GM12878 (cell line): ENCODE measurements at regions not wholly inside any gene's neighbourhood (a gene's known extent, or its start where the extent isn't known, plus 50 kb on each side); places are given as distances from the start of the nearest gene placed in this dataset.

ENCODE experiments used
- ATAC-seq: fragments of 200-7000 bp; cut with Tn5 transposase; 3 replicates; pipeline ENCODE4 v1.9.1; 2020; ENCODE audit warnings: mild to moderate bottlenecking, moderate library complexity
- BruUV-seq: library from RNA; stranded (reverse); fragments of 400-500 nt; replicated peaks from 2 replicates; lab custom pipeline; 2021; lab: Mats Ljungman, UMichigan
- CTCF ChIA-PET: fragments of 300-600 bp; sonication (Branson Sonifier 250); formaldehyde crosslinking; extraction: SDS; loops from one replicate; lab custom pipeline; 2021; ENCODE audit warnings: inconsistent platforms; lab: Yijun Ruan, JAX
- POLR2A ChIA-PET: fragments of 350-600 bp; formaldehyde crosslinking; extraction: SDS; loops from one replicate; lab custom pipeline; 2021; ENCODE audit warnings: inconsistent platforms; lab: Charles Lee
- RAD21 ChIA-PET: fragments of 300-600 bp; sonication (Branson Sonifier 250); formaldehyde crosslinking; loops from one replicate; lab custom pipeline; 2023; ENCODE audit warnings: antibody characterized with exemption; ENCODE audit not compliant: unreplicated experiment; lab: Charles Lee
- SMC1A ChIA-PET: fragments of 300-600 bp; sonication (Branson Sonifier 250); formaldehyde crosslinking; loops from one replicate; lab custom pipeline; 2023; ENCODE audit not compliant: unreplicated experiment, uncharacterized antibody; lab: Charles Lee
- DNase-seq: peaks from one replicate; pipeline ENCODE4 v3.0.0-alpha.2; 2011; ENCODE audit warnings: low read depth, low spot score
- FAIRE-seq: peaks from 3 replicates; lab custom pipeline; 2011; peaks lifted over from hg19 to GRCh38; lab: Jason Lieb, UNC
- H2AFZ ChIP-seq: 2 replicates; pipeline ENCODE4 v1.6.0; 2011; ENCODE audit warnings: low read depth, low read length, control low read depth; ENCODE audit not compliant: control insufficient read depth
- H3K27ac ChIP-seq: 2 replicates; pipeline ENCODE4 v1.5.1; 2011; ENCODE audit warnings: control low read depth; ENCODE audit not compliant: control insufficient read depth, insufficient read depth
- H3K27me3 ChIP-seq, 2 experiments: replicated peaks in 1 of 2; 2 replicates each; pipeline versions ENCODE4 v1.6.0 to v1.6.1; 2011; ENCODE audit warnings: low read length in 1 of 2; ENCODE audit not compliant: control insufficient read depth in 2 of 2, insufficient read depth in 2 of 2
- H3K36me3 ChIP-seq, 2 experiments: 2 replicates each; pipeline ENCODE4 v1.5.1; 2011; ENCODE audit warnings: low read length in 1 of 2; ENCODE audit not compliant: control insufficient read depth in 2 of 2, insufficient read depth in 2 of 2
- H3K4me1 ChIP-seq: 2 replicates; pipeline ENCODE4 v1.6.1; 2011; ENCODE audit warnings: mild to moderate bottlenecking, low read length, moderate library complexity, mixed read lengths; ENCODE audit not compliant: control insufficient read depth, insufficient read depth
- H3K4me2 ChIP-seq: 2 replicates; pipeline ENCODE4 v1.6.0; 2011; ENCODE audit warnings: control low read depth; ENCODE audit not compliant: control insufficient read depth, insufficient read depth
- H3K4me3 ChIP-seq: fragments of 200-600 bp; sonication (generic); 2 replicates; pipeline ENCODE4 v1.5.1; 2016
- H3K79me2 ChIP-seq: 2 replicates; pipeline ENCODE4 v1.6.0; 2011; ENCODE audit warnings: low read length; ENCODE audit not compliant: control insufficient read depth, insufficient read depth
- H3K9ac ChIP-seq: 2 replicates; pipeline ENCODE4 v1.8.0; 2011; ENCODE audit warnings: low read length, control low read depth, mixed read lengths; ENCODE audit not compliant: control insufficient read depth, insufficient read depth
- H3K9me3 ChIP-seq: replicated peaks from 3 replicates; pipeline ENCODE4 v1.5.1; 2011; ENCODE audit warnings: mild to moderate bottlenecking, low read length; ENCODE audit not compliant: control insufficient read depth, insufficient read depth
- H4K20me1 ChIP-seq: 2 replicates; pipeline ENCODE4 v1.6.0; 2011; ENCODE audit not compliant: control insufficient read depth, insufficient read depth
- ATF3 ChIP-seq: IDR thresholded peaks from 2 replicates; pipeline ENCODE4 v1.6.1; 2011; ENCODE audit warnings: low read depth, mild to moderate bottlenecking, low read length, moderate library complexity, borderline replicate concordance; ENCODE audit errors: extremely low read depth
- CHD1 ChIP-seq: IDR thresholded peaks from 2 replicates; pipeline ENCODE4 v1.6.1; 2012; ENCODE audit warnings: low read depth, low read length, improper control_type of control experiment
- CTCF ChIP-seq, 3 experiments: IDR thresholded peaks in 2 of 3; conservative IDR thresholded peaks in 1 of 3; 2 replicates each; pipeline ENCODE4 v1.5.1; 2011; ENCODE audit warnings: low read depth in 3 of 3, low read length in 3 of 3, mild to moderate bottlenecking in 3 of 3, control low read depth in 2 of 3, moderate library complexity in 2 of 3, inconsistent platforms in 1 of 3, mixed read lengths in 1 of 3; ENCODE audit not compliant: control insufficient read depth in 2 of 3, insufficient read depth in 1 of 3; ENCODE audit errors: extremely low read depth in 1 of 3
- FOXK2 ChIP-seq: fragments of 450-650 bp; IDR thresholded peaks from 2 replicates; pipeline ENCODE4 v1.6.1; 2017; ENCODE audit warnings: mild to moderate bottlenecking, moderate library complexity
- IRF3 ChIP-seq: fragments of 450-650 bp; IDR thresholded peaks from 2 replicates; pipeline ENCODE4 v1.6.1; 2014; ENCODE audit warnings: mild to moderate bottlenecking
- KAT2A ChIP-seq: conservative IDR thresholded peaks from 2 replicates; pipeline ENCODE4 v1.6.1; 2011; ENCODE audit warnings: low read depth, low read length; ENCODE audit not compliant: control insufficient read depth
- ZZZ3 ChIP-seq: IDR thresholded peaks from 2 replicates; pipeline ENCODE4 v1.6.1; 2011; ENCODE audit warnings: low read depth; ENCODE audit not compliant: control insufficient read depth, insufficient read length
- WGBS: methylation state at CpG from one replicate; pipeline ENCODE4 v1.1.6; 2016; ENCODE audit warnings: low lambda C conversion rate; ENCODE audit not compliant: insufficient replicate concordance, insufficient coverage; ENCODE audit errors: missing lambda C conversion rate; 5-methylcytosine and 5-hydroxymethylcytosine counted together
- in situ Hi-C: fragments of 300-500 bp; cut with MboI; formaldehyde crosslinking; loops from 9 replicates; pipeline ENCODE4 v1.14.3; 2018; ENCODE audit warnings: mixed read lengths
- intact Hi-C: fragments of 100-400 bp; cut with micrococcal nuclease; formaldehyde crosslinking; loops from one replicate; pipeline ENCODE4 v1.14.2; 2022; ENCODE audit not compliant: unreplicated experiment

GRCh38 chr10:128602183-128602582 lies 476.0 kb upstream of the MKI67 start:
- H4K20me1 ChIP-seq, result no peaks in the 10 kb centered on the region
- H3K9me3 ChIP-seq, result no peaks in the 10 kb centered on the region
- ChIA-PET SMC1A (no interaction called here), RAD21 (no interaction called here), CTCF (no interaction called here), POLR2A (no interaction called here)
- no peak overlapping the region for H3K27ac ChIP-seq
- no peak overlapping the region for H2AFZ ChIP-seq
- TF ChIP-seq ZZZ3 (no peak), CTCF (IDR thresholded peaks at IDR 0.05 in 2 of 3, conservative IDR thresholded peaks at IDR 0.05 in 1 of 3; ENCODE audit: control insufficient read depth in 2 of 3, extremely low read depth in 1 of 3, insufficient read depth in 1 of 3, low read depth in 3 of 3, low read length in 3 of 3) (no peak), CHD1 (no peak), KAT2A (no peak), ATF3 (no peak), IRF3 (no peak), FOXK2 (no peak)
- no peaks in the 10 kb centered on the region for H3K79me2 ChIP-seq
- no peak for ATAC-seq
- FAIRE-seq, result no peak
- intact Hi-C loops, result no loop called here
- in situ Hi-C loops, result no loop called here
- no peak overlapping the region for H3K9ac ChIP-seq
- DNase-seq, result no peak
- no peak overlapping the region for H3K4me3 ChIP-seq
- WGBS, result 31% methylated on average over 6 of the region's 6 CpGs
- no TSS peak for BruUV-seq
- no peaks in the 10 kb centered on the region for H3K4me1 ChIP-seq
- no peaks in the 10 kb centered on the region for H3K36me3 ChIP-seq
- no peaks in the 10 kb centered on the region for H3K27me3 ChIP-seq
- no peak overlapping the region for H3K4me2 ChIP-seq
